ENCODE measurements at regions not wholly inside any gene's neighbourhood (a gene's known extent, or its start where the extent isn't known, plus 50 kb on each side); places are given as distances from the start of the nearest gene placed in this dataset.

DNA sequence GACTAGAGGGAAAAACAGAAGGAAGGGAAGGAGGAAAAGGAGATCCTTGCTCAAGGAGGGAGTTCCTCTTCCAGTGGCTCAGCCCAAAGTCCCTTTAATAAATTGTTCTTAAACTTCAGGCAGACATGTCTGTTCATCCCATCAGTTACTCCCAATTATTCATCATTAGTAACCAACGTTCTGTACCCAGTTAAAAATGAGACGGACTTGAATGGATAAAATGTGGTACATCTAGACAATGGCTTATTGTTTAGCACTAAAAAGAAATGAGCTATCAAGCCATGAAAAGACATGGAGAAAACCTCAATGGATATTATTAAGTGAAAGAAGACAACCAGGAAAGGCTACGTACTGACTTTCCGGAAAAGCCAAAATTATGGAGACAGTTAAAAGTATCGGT, 50.8 kb upstream of the ACSL3 start:
- Histone ChIP-seq H3K4me3 (replicated peaks in 1 of 3; ENCODE audit: insufficient read depth in 1 of 3, low read depth in 1 of 3, low read length in 3 of 3) (no peak overlapping the region), H3K27ac (ENCODE audit: insufficient read depth, low read depth, low read length) (no peak overlapping the region), H3K9me1 (replicated peaks; ENCODE audit: control insufficient read depth, extremely low read depth, insufficient read depth, low read length) (no peaks in the 10 kb centered on the region), H3K27me3 (ENCODE audit: control insufficient read depth in 2 of 2, insufficient read depth in 2 of 2, low read length in 2 of 2) (peaks cover 0 to 2% of the 10 kb centered on the region in 2 experiments), H2AFZ (ENCODE audit: low read depth, low read length) (no peak overlapping the region), H3K79me2 (ENCODE audit: control insufficient read depth, insufficient read depth, low read length) (no peaks in the 10 kb centered on the region), H3K4me1 (ENCODE audit: control insufficient read depth, extremely low read depth, insufficient read depth, low read length) (no peaks in the 10 kb centered on the region), H3K36me3 (ENCODE audit: control insufficient read depth in 2 of 2, extremely low read depth in 1 of 2, insufficient read depth in 2 of 2, low read length in 2 of 2) (no peaks in the 10 kb centered on the region), H3K9ac (replicated peaks; ENCODE audit: extremely low read depth, insufficient read depth, low read length) (no peak overlapping the region), H3K9me3 (replicated peaks; ENCODE audit: control insufficient read depth, insufficient read depth, low read length) (no peaks in the 10 kb centered on the region), H3K4me2 (ENCODE audit: insufficient read depth, low read length) (no peak overlapping the region), H4K20me1 (replicated peaks; ENCODE audit: control insufficient read depth, extremely low read depth, insufficient read depth, low read length) (no peaks in the 10 kb centered on the region)
- TF ChIP-seq GATA2 (IDR thresholded peaks at IDR 0.05; ENCODE audit: insufficient read depth, insufficient read length, low read depth, low read length) (no peak), MAX (IDR thresholded peaks at IDR 0.05; ENCODE audit: insufficient read depth, insufficient read length) (no peak), FOS (IDR thresholded peaks at IDR 0.05; ENCODE audit: borderline replicate concordance, insufficient read depth, low read length) (no peak), POLR2A (IDR thresholded peaks at IDR 0.05; ENCODE audit: low read depth, low read length) (no peak), CTCF (IDR thresholded peaks at IDR 0.05; ENCODE audit: extremely low read depth in 1 of 2, insufficient read depth in 1 of 2, low read depth in 1 of 2, low read length in 2 of 2) (no peak), EZH2 (IDR thresholded peaks at IDR 0.05; ENCODE audit: borderline replicate concordance, low read depth, low read length, severe bottlenecking) (no peak), POLR2AphosphoS5 (IDR thresholded peaks at IDR 0.05; ENCODE audit: insufficient read depth, low read depth, low read length) (no peak), JUN (IDR thresholded peaks at IDR 0.05; ENCODE audit: borderline replicate concordance, insufficient read depth, insufficient read length, low read depth) (no peak), MYC (IDR thresholded peaks at IDR 0.05; ENCODE audit: low read depth, low read length) (no peak)
- DNase-seq (ENCODE audit: low read depth, low spot score), result no peak
- no TSS peak for BruUV-seq (replicated peaks)
- dilution Hi-C loops (cut with MboI; ENCODE audit: extremely low pct_ligation_motif_present, low sequenced_read_pairs), result no loop called here
- intact Hi-C loops (cut with micrococcal nuclease), result no loop called here
- CTCF ChIA-PET, result interaction anchor here (1.0 to 1.3 kb wide), 2 partner anchors 13 to 93 kb away, joined by 3 read pairs; no protein-coding TSS in a partner anchor
- no peak for FAIRE-seq
- POLR2A ChIA-PET, result no interaction called here

Data from endothelial cell of umbilical vein (primary cell).